HG03575 (cell line): ENCODE measurements at regions not wholly inside any gene's neighbourhood (a gene's known extent, or its start where the extent isn't known, plus 50 kb on each side); places are given as distances from the start of the nearest gene placed in this dataset.

Experiments
- ATAC-seq: cut with Tn5 transposase; IDR thresholded peaks from one replicate; pipeline ENCODE4 v1.9.1; 2021; ENCODE audit not compliant: unreplicated experiment, insufficient number of reproducible peaks, low FRiP score; ENCODE audit errors: extremely low read depth

DNA sequence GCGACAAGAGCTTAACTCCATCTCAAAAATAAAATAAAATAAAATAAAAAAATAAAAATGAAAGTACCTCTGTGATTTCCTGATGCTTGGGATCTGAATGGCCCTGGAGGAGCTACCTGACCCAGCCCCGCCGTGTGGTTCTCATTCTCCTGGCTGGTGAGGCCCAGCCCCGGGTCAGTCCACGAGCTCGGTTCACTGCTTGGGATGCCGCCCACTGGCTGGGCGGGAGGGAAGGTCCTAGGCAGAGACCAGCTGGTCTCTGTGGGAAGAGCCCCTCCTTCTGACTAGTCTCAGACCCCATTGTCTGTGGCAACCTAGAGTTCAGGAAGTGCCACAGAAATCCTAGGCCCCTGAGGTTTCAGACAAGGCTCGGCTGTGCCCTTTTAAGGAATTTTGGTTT is 55.1 kb upstream of the DLGAP1 start:
- ATAC-seq = no peak
